PC-3 (cell line): ENCODE measurements at regions not wholly inside any gene's neighbourhood (a gene's known extent, or its start where the extent isn't known, plus 50 kb on each side); places are given as distances from the start of the nearest gene placed in this dataset.

Experiments
- EZH2 ChIP-seq: fragments of 300-600 bp; sonication (generic); IDR thresholded peaks from one replicate; pipeline ENCODE4 v1.6.1; 2017; ENCODE audit warnings: antibody characterized with exemption, mild to moderate bottlenecking, low read length; ENCODE audit not compliant: unreplicated experiment
- EZH2phosphoT487 ChIP-seq: fragments of 300-600 bp; sonication (generic); IDR thresholded peaks from 2 replicates; pipeline ENCODE4 v1.6.1; 2018; ENCODE audit warnings: mild to moderate bottlenecking, antibody characterized with exemption, low read length, borderline replicate concordance
- TF ChIP-seq, protein P1 (sequence below): fragments of 300-600 bp; sonication (generic); conservative IDR thresholded peaks from 2 replicates; pipeline ENCODE4 v1.5.1; 2017; ENCODE audit warnings: antibody characterized with exemption, low read depth, mild to moderate bottlenecking, low read length

DNA sequence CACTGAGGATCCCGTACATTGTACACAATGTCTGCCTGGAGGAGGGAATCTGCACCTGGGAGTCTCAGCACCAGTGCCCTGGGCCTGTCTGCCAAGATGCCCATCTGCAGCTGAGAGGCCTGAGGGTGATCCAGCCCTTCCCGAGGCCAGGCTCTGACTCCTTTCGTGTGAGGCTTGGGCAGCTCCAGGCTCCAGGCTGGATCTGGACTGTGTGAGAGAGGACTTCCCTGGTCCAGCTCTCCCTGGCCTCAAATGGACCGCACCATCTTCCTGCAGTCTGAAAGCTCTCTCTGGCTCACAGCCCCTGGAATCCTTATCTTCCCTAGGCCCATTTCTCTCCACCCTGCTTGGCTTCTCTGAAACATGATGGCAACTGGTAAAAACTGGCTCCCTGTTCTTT lies 324.6 kb downstream of the DYSF start:
- TF ChIP-seq EZH2 (no peak), EZH2phosphoT487 (no peak)
- TF ChIP-seq, protein P1, sequence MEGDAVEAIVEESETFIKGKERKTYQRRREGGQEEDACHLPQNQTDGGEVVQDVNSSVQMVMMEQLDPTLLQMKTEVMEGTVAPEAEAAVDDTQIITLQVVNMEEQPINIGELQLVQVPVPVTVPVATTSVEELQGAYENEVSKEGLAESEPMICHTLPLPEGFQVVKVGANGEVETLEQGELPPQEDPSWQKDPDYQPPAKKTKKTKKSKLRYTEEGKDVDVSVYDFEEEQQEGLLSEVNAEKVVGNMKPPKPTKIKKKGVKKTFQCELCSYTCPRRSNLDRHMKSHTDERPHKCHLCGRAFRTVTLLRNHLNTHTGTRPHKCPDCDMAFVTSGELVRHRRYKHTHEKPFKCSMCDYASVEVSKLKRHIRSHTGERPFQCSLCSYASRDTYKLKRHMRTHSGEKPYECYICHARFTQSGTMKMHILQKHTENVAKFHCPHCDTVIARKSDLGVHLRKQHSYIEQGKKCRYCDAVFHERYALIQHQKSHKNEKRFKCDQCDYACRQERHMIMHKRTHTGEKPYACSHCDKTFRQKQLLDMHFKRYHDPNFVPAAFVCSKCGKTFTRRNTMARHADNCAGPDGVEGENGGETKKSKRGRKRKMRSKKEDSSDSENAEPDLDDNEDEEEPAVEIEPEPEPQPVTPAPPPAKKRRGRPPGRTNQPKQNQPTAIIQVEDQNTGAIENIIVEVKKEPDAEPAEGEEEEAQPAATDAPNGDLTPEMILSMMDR = no peak
